Thymus (tissue), 11 donors: ENCODE measurements at regions not wholly inside any gene's neighbourhood (a gene's known extent, or its start where the extent isn't known, plus 50 kb on each side); places are given as distances from the start of the nearest gene placed in this dataset.
"Not testable (repeated sequence)": the region's sequence is repeated elsewhere in the genome, so short reads cannot be mapped to it uniquely, and the experiment has no call there.

Experiments used
- DNase-seq, 9 donors: peaks; one replicate each; pipeline ENCODE4 v3.0.0-alpha.2; 2013; ENCODE audit warnings: low spot score in 9 of 9, low read depth in 6 of 9, missing footprints in 1 of 9
- H3K27ac ChIP-seq, 2 donors: one replicate each; pipeline ENCODE4 v1.5.1; 2013; ENCODE audit warnings: control low read depth in 1 of 2, low read depth in 1 of 2, low read length in 1 of 2, mild to moderate bottlenecking in 1 of 2, moderate library complexity in 1 of 2
- H3K27me3 ChIP-seq, 2 donors: one replicate each; pipeline ENCODE4 v1.5.1; 2013; ENCODE audit warnings: low read length in 1 of 2; ENCODE audit not compliant: control insufficient read depth in 2 of 2, insufficient read depth in 1 of 2
- H3K36me3 ChIP-seq, 2 donors: one replicate each; pipeline ENCODE4 v1.5.1; 2013; ENCODE audit warnings: low read length in 1 of 2, mild to moderate bottlenecking in 1 of 2, moderate library complexity in 1 of 2; ENCODE audit not compliant: control insufficient read depth in 2 of 2, insufficient read depth in 2 of 2
- H3K4me1 ChIP-seq, 2 donors: one replicate each; pipeline ENCODE4 v1.5.1; 2013; ENCODE audit warnings: low read length in 2 of 2; ENCODE audit not compliant: control insufficient read depth in 2 of 2, insufficient read depth in 2 of 2
- H3K4me3 ChIP-seq, 2 donors: one replicate each; pipeline ENCODE4 v1.5.1; 2013; ENCODE audit warnings: low read length in 2 of 2, control low read depth in 1 of 2, mild to moderate bottlenecking in 1 of 2
- H3K9me3 ChIP-seq, 2 donors: one replicate each; pipeline ENCODE4 v1.5.1; 2013; ENCODE audit warnings: low read length in 1 of 2, mild to moderate bottlenecking in 1 of 2; ENCODE audit not compliant: control insufficient read depth in 2 of 2, insufficient read depth in 1 of 2
- WGBS: extraction: QIAGEN DNeasy Blood & Tissue Kit; methylation state at CpG from one replicate; pipeline ENCODE4 v1.1.7; 2013; 5-methylcytosine and 5-hydroxymethylcytosine counted together
- donor health status: healthy.

GRCh38 chr16:29155866-29156200, 171.0 kb downstream of the LAT start:
- H3K4me1 ChIP-seq = peaks cover 29 to 49% of the 10 kb centered on the region in 2 donors
- DNase-seq, H3K27ac ChIP-seq, H3K36me3 ChIP-seq, H3K9me3 ChIP-seq, H3K27me3 ChIP-seq, H3K4me3 ChIP-seq: not testable (repeated sequence)
- 94% methylated on average over 17 of the region's 17 CpGs for WGBS

- H3K27ac ChIP-seq, DNase-seq, H3K27me3 ChIP-seq, H3K4me3 ChIP-seq, H3K9me3 ChIP-seq, H3K36me3 ChIP-seq: not testable (repeated sequence)
- 58% methylated on average over 29 of the region's 29 CpGs for WGBS
- peaks cover 29 to 51% of the 10 kb centered on the region in 2 donors for H3K4me1 ChIP-seq
Measured at GRCh38 chr16:29155131-29155865, 170.4 kb downstream of the LAT start.

- Histone ChIP-seq H3K9me3 (peaks cover 0 to 8% of the 10 kb centered on the region in 2 donors), H3K4me1 (peaks cover 29 to 57% of the 10 kb centered on the region in 2 donors), H3K27me3 (no peaks in the 10 kb centered on the region), H3K4me3 (no peak overlapping the region), H3K27ac (no peak overlapping the region), H3K36me3 (peaks cover 0 to 6% of the 10 kb centered on the region in 2 donors)
- 65% methylated on average over 20 of the region's 20 CpGs for WGBS
- no peak for DNase-seq
Measured at GRCh38 chr16:29154676-29155121, 169.8 kb downstream of the LAT start.

- WGBS = 80% methylated on average over 18 of the region's 18 CpGs
- no peak overlapping the region for H3K27ac ChIP-seq
- DNase-seq = no peak
- H3K4me1 ChIP-seq = peaks cover 29 to 62% of the 10 kb centered on the region in 2 donors
- H3K9me3 ChIP-seq = peaks cover 0 to 8% of the 10 kb centered on the region in 2 donors
- H3K4me3 ChIP-seq = no peak overlapping the region
- peaks cover 0 to 6% of the 10 kb centered on the region in 2 donors for H3K36me3 ChIP-seq
- no peaks in the 10 kb centered on the region for H3K27me3 ChIP-seq
Measured at GRCh38 chr16:29154088-29154487, 169.2 kb downstream of the LAT start.

GRCh38 chr16:29153307-29153706, 168.5 kb downstream of the LAT start:
- not testable (repeated sequence) for H3K9me3 ChIP-seq, H3K4me3 ChIP-seq, DNase-seq, H3K27me3 ChIP-seq, H3K27ac ChIP-seq, H3K36me3 ChIP-seq
- 93% methylated on average over 15 of the region's 15 CpGs for WGBS
- H3K4me1 ChIP-seq = peaks cover 31 to 70% of the 10 kb centered on the region in 2 donors

GRCh38 chr16:29152544-29153031, 167.7 kb downstream of the LAT start:
- peaks cover 36 to 75% of the 10 kb centered on the region in 2 donors for H3K4me1 ChIP-seq
- H3K4me3 ChIP-seq, H3K9me3 ChIP-seq, H3K27me3 ChIP-seq, H3K36me3 ChIP-seq: not testable (repeated sequence)
- H3K27ac ChIP-seq = peak overlapping the region; percentile 52 to 80
- peak in 1 of 9 donors; percentile 57 for DNase-seq
- 7% methylated on average over 12 of the region's 12 CpGs for WGBS

- Histone ChIP-seq H3K27ac (peak overlapping the region in 1 of 2 donors; percentile 26), H3K36me3 (no peaks in the 10 kb centered on the region), H3K4me3 (no peak overlapping the region), H3K9me3 (peaks cover 0 to 14% of the 10 kb centered on the region in 2 donors), H3K4me1 (peaks cover 36 to 73% of the 10 kb centered on the region in 2 donors), H3K27me3 (no peaks in the 10 kb centered on the region)
- 98% methylated on average over 12 of the region's 12 CpGs for WGBS
- no peak for DNase-seq
Measured at GRCh38 chr16:29151317-29151716, 166.5 kb downstream of the LAT start.

- H3K4me1 ChIP-seq = peaks cover 34 to 79% of the 10 kb centered on the region in 2 donors
- H3K36me3 ChIP-seq, H3K27me3 ChIP-seq, DNase-seq, H3K4me3 ChIP-seq: not testable (repeated sequence)
- WGBS = 97% methylated on average over 12 of the region's 12 CpGs
- H3K9me3 ChIP-seq = peaks cover 0 to 14% of the 10 kb centered on the region in 2 donors
- H3K27ac ChIP-seq = peak overlapping the region in 1 of 2 donors; percentile 98
Measured at GRCh38 chr16:29149912-29150311, 165.1 kb downstream of the LAT start.

- DNase-seq = peak; percentile 63 to 93 (median 76)
- Histone ChIP-seq H3K4me3 (peak overlapping the region in 1 of 2 donors; percentile 16), H3K36me3 (no peaks in the 10 kb centered on the region), H3K27me3 (no peaks in the 10 kb centered on the region), H3K9me3 (peaks cover 0 to 14% of the 10 kb centered on the region in 2 donors), H3K4me1 (peaks cover 26 to 73% of the 10 kb centered on the region in 2 donors), H3K27ac (peak overlapping the region; percentile 95 to 98)
- WGBS = 4% methylated on average over 15 of the region's 15 CpGs
Measured at GRCh38 chr16:29148867-29149272, 164.0 kb downstream of the LAT start.
